IMR-90 (cell line): ENCODE measurements at regions not wholly inside any gene's neighbourhood (a gene's known extent, or its start where the extent isn't known, plus 50 kb on each side); places are given as distances from the start of the nearest gene placed in this dataset.

ENCODE experiments used
- ATAC-seq: fragments of 200-7000 bp; cut with Tn5 transposase; 2 replicates; pipeline ENCODE4 v1.9.1; 2020; ENCODE audit warnings: low read depth, mild to moderate bottlenecking, moderate library complexity
- BruUV-seq: library from RNA; stranded (reverse); fragments of 400-500 nt; replicated peaks from 2 replicates; lab custom pipeline; 2021; lab: Mats Ljungman, UMichigan
- CTCF ChIA-PET: fragments of 300-600 bp; formaldehyde crosslinking; extraction: SDS; loops from one replicate; lab custom pipeline; 2021; ENCODE audit warnings: antibody characterized with exemption; lab: Yijun Ruan, JAX
- POLR2A ChIA-PET: fragments of 300-600 bp; sonication (Branson Sonifier 250); formaldehyde crosslinking; loops from one replicate; lab custom pipeline; 2022; ENCODE audit warnings: antibody characterized with exemption; ENCODE audit not compliant: unreplicated experiment; lab: Charles Lee
- DNase-seq: peaks from one replicate; pipeline ENCODE4 v3.0.0; 2013
- H2AFZ ChIP-seq: replicated peaks from 2 replicates; pipeline ENCODE3; 2013; ENCODE audit warnings: low read length, mild to moderate bottlenecking; ENCODE audit not compliant: poor library complexity
- H2AK5ac ChIP-seq: 2 replicates; pipeline ENCODE4 v1.6.1; 2013; ENCODE audit warnings: low read depth, low read length, inconsistent platforms
- H2AK9ac ChIP-seq: replicated peaks from 2 replicates; pipeline ENCODE3; 2013; ENCODE audit warnings: mild to moderate bottlenecking, low read depth, low read length, moderate library complexity; ENCODE audit not compliant: poor library complexity
- H2BK120ac ChIP-seq: 2 replicates; pipeline ENCODE4 v1.6.1; 2013; ENCODE audit warnings: low read depth, low read length, inconsistent platforms
- H2BK15ac ChIP-seq: 3 replicates; pipeline ENCODE4 v1.6.1; 2013; ENCODE audit warnings: low read depth, low read length, inconsistent platforms
- H2BK20ac ChIP-seq: 2 replicates; pipeline ENCODE4 v1.6.1; 2013; ENCODE audit warnings: low read depth, mild to moderate bottlenecking, inconsistent platforms, low read length, moderate library complexity
- H2BK5ac ChIP-seq: 2 replicates; pipeline ENCODE4 v1.6.1; 2013; ENCODE audit warnings: mild to moderate bottlenecking, low read depth, low read length, inconsistent platforms; ENCODE audit not compliant: poor library complexity, severe bottlenecking
- H3K14ac ChIP-seq: replicated peaks from 2 replicates; pipeline ENCODE4 v1.6.1; 2013; ENCODE audit warnings: low read depth, low read length, inconsistent platforms
- H3K18ac ChIP-seq: 2 replicates; pipeline ENCODE4 v1.6.1; 2013; ENCODE audit warnings: low read depth, low read length, control low read depth
- H3K23ac ChIP-seq: 2 replicates; pipeline ENCODE4 v1.6.1; 2013; ENCODE audit warnings: low read depth, low read length, inconsistent platforms
- H3K27ac ChIP-seq: 2 replicates; pipeline ENCODE4 v1.5.1; 2013; ENCODE audit warnings: mild to moderate bottlenecking, control low read depth, low read length; ENCODE audit not compliant: insufficient read depth
- H3K27me3 ChIP-seq: 2 replicates; pipeline ENCODE4 v1.6.1; 2013; ENCODE audit warnings: low read length; ENCODE audit not compliant: control insufficient read depth, insufficient read depth
- H3K36me3 ChIP-seq: 2 replicates; pipeline ENCODE4 v1.6.1; 2013; ENCODE audit warnings: low read length, mixed read lengths; ENCODE audit not compliant: control insufficient read depth, insufficient read depth
- H3K4ac ChIP-seq: 2 replicates; pipeline ENCODE4 v1.6.1; 2013; ENCODE audit warnings: low read depth, low read length, inconsistent platforms
- H3K4me1 ChIP-seq: 2 replicates; pipeline ENCODE4 v1.6.1; 2013; ENCODE audit warnings: low read length, mixed read lengths; ENCODE audit not compliant: control insufficient read depth, insufficient read depth
- H3K4me2 ChIP-seq: 2 replicates; pipeline ENCODE4 v1.6.1; 2013; ENCODE audit warnings: low read depth, mild to moderate bottlenecking, control low read depth, low read length, moderate library complexity
- H3K4me3 ChIP-seq: 2 replicates; pipeline ENCODE4 v1.5.1; 2013; ENCODE audit warnings: low read depth, mild to moderate bottlenecking, control low read depth, low read length, moderate library complexity; ENCODE audit not compliant: insufficient read depth
- H3K56ac ChIP-seq: 2 replicates; pipeline ENCODE4 v1.6.1; 2013; ENCODE audit warnings: low read length, inconsistent platforms; ENCODE audit not compliant: insufficient read depth; ENCODE audit errors: extremely low read depth
- H3K79me1 ChIP-seq, 2 experiments: 2 replicates each; pipeline ENCODE4 v1.6.1; 2013; ENCODE audit warnings: low read length in 2 of 2, inconsistent platforms in 1 of 2, low read depth in 1 of 2
- H3K9ac ChIP-seq: 2 replicates; pipeline ENCODE4 v1.6.1; 2013; ENCODE audit warnings: low read depth, low read length, control low read depth
- H3K9me1 ChIP-seq: 2 replicates; pipeline ENCODE4 v1.6.1; 2013; ENCODE audit warnings: low read length, inconsistent platforms; ENCODE audit not compliant: insufficient read depth
- H3K9me3 ChIP-seq: 2 replicates; pipeline ENCODE4 v1.6.1; 2013; ENCODE audit warnings: low read length; ENCODE audit not compliant: control insufficient read depth, insufficient read depth
- H4K20me1 ChIP-seq: 2 replicates; pipeline ENCODE4 v1.6.1; 2013; ENCODE audit warnings: low read length, inconsistent platforms; ENCODE audit not compliant: insufficient read depth
- H4K5ac ChIP-seq: 2 replicates; pipeline ENCODE4 v1.6.1; 2013; ENCODE audit warnings: mild to moderate bottlenecking, low read depth, low read length, control low read depth
- H4K8ac ChIP-seq, 2 experiments: 2 replicates each; pipeline ENCODE4 v1.6.1; 2013; ENCODE audit warnings: low read depth in 2 of 2, low read length in 2 of 2, control low read depth in 1 of 2, inconsistent platforms in 1 of 2
- H4K91ac ChIP-seq: 2 replicates; pipeline ENCODE4 v1.6.1; 2013; ENCODE audit warnings: low read depth, low read length, inconsistent platforms; ENCODE audit not compliant: insufficient read depth
- CHD1 ChIP-seq: IDR thresholded peaks from 2 replicates; pipeline ENCODE4 v1.6.1; 2012; ENCODE audit warnings: low read depth, low read length, improper control_type of control experiment
- ELK1 ChIP-seq: fragments of 150-350 bp; IDR thresholded peaks from 2 replicates; pipeline ENCODE4 v1.6.1; 2016; ENCODE audit warnings: low read depth, mild to moderate bottlenecking, low read length, moderate library complexity, borderline replicate concordance
- FOS ChIP-seq: fragments of 150-350 bp; IDR thresholded peaks from 2 replicates; pipeline ENCODE4 v1.6.1; 2016; ENCODE audit warnings: low read depth, low read length
- MAZ ChIP-seq: IDR thresholded peaks from 2 replicates; pipeline ENCODE4 v1.6.1; 2012; ENCODE audit warnings: low read depth, mild to moderate bottlenecking, low read length, improper control_type of control experiment, moderate library complexity, borderline replicate concordance
- MXI1 ChIP-seq: IDR thresholded peaks from 2 replicates; pipeline ENCODE4 v1.6.1; 2012; ENCODE audit warnings: low read depth, mild to moderate bottlenecking, low read length, moderate library complexity, borderline replicate concordance
- RAD21 ChIP-seq: IDR thresholded peaks from 2 replicates; pipeline ENCODE4 v1.6.1; 2012; ENCODE audit warnings: low read length, improper control_type of control experiment
- RCOR1 ChIP-seq: IDR thresholded peaks from 2 replicates; pipeline ENCODE4 v1.6.1; 2012; ENCODE audit warnings: mild to moderate bottlenecking, low read length, improper control_type of control experiment; ENCODE audit not compliant: insufficient replicate concordance
- USF2 ChIP-seq: fragments of 150-350 bp; IDR thresholded peaks from 2 replicates; pipeline ENCODE4 v1.6.1; 2017; ENCODE audit warnings: mild to moderate bottlenecking, antibody characterized with exemption, low read length, low read depth
- WGBS, 2 experiments: methylation state at CpG; one replicate each; pipeline versions ENCODE4 v1.1.5 to v1.1.7; 2013; ENCODE audit warnings: missing lambda C conversion rate in 2 of 2; ENCODE audit not compliant: insufficient read length in 1 of 2; ENCODE audit errors: extremely low coverage in 2 of 2; 5-methylcytosine and 5-hydroxymethylcytosine counted together
- dilution Hi-C: fragments of 300-500 bp; cut with HindIII; formaldehyde crosslinking; loops from one replicate; pipeline ENCODE4 v1.14.3; 2018; ENCODE audit warnings: low sequenced_read_pairs; ENCODE audit not compliant: unreplicated experiment
- in situ Hi-C: fragments of 300-500 bp; cut with MboI; formaldehyde crosslinking; loops from 3 replicates; pipeline ENCODE4 v1.14.3; 2019; ENCODE audit warnings: low sequenced_read_pairs, inconsistent platforms, mixed read lengths
- intact Hi-C: fragments of 100-400 bp; cut with micrococcal nuclease; formaldehyde crosslinking; loops from 2 replicates; pipeline ENCODE4 v1.10.0; 2022

- Histone ChIP-seq H3K4me1 (peaks cover 2% of the 10 kb centered on the region; the same call in 1 of the 2 replicates), H4K20me1 (no peaks in the 10 kb centered on the region), H3K27ac (no peak overlapping the region), H2BK5ac (no peak overlapping the region), H4K8ac (no peak overlapping the region), H2AFZ (no peak overlapping the region), H2BK15ac (no peak overlapping the region), H3K23ac (no peak overlapping the region), H4K5ac (no peak overlapping the region), H3K18ac (no peak overlapping the region), H3K56ac (no peak overlapping the region), H2BK120ac (no peak overlapping the region; the same call in 1 of the 2 replicates), H2AK9ac (no peak overlapping the region), H3K79me1 (no peaks in the 10 kb centered on the region), H3K9ac (no peak overlapping the region), H3K27me3 (no peaks in the 10 kb centered on the region), H3K4ac (no peak overlapping the region), H3K4me3 (no peak overlapping the region), H2AK5ac (no peak overlapping the region), H3K9me3 (no peaks in the 10 kb centered on the region; the same call in 1 of the 2 replicates), H3K9me1 (no peaks in the 10 kb centered on the region), H3K36me3 (no peaks in the 10 kb centered on the region), H3K14ac (no peak overlapping the region), H4K91ac (no peak overlapping the region), H3K4me2 (no peak overlapping the region), H2BK20ac (no peak overlapping the region)
- intact Hi-C loops (no loop called here), dilution Hi-C loops (no loop called here), in situ Hi-C loops (no loop called here)
- no CpG with 5 or more reads among the region's 1 CpG for WGBS, 2 experiments
- ChIA-PET POLR2A (interaction anchor here (0.7 kb wide), 1 partner anchor 31 kb away, joined by 3 read pairs; no protein-coding TSS in a partner anchor), CTCF (interaction anchor here (0.6 kb wide), 1 partner anchor 61 kb away, joined by 3 read pairs; no protein-coding TSS in a partner anchor)
- TF ChIP-seq MAZ = no peak
- TF ChIP-seq CHD1 = no peak
- TF ChIP-seq USF2 = no peak
- no peak for TF ChIP-seq FOS
- TF ChIP-seq MXI1 = no peak
- TF ChIP-seq ELK1 = no peak
- TF ChIP-seq RAD21 = no peak
- no peak for TF ChIP-seq RCOR1
- DNase-seq = no peak
- no peak for ATAC-seq
- no TSS peak for BruUV-seq
Measured at GRCh38 chr1:193727850-193728249, 541.4 kb upstream of the B3GALT2 start.
